Heart right ventricle (tissue), 16 donors: ENCODE measurements at regions not wholly inside any gene's neighbourhood (a gene's known extent, or its start where the extent isn't known, plus 50 kb on each side); places are given as distances from the start of the nearest gene placed in this dataset.

ENCODE experiments used
- ATAC-seq, 8 donors: fragments of 200-7000 bp; cut with Tn5 transposase; one replicate each; pipeline ENCODE4 v1.9.1; 2020; ENCODE audit warnings: mild to moderate bottlenecking in 8 of 8, moderate library complexity in 8 of 8, moderate number of reproducible peaks in 1 of 8
- DNase-seq, 2 donors: peaks; one replicate each; pipeline ENCODE4 v3.0.0-alpha.2; 2020
- H3K27ac ChIP-seq, 10 donors: fragments of 200-600 bp; sonication (generic) in 2 of 10; one replicate each; pipeline versions ENCODE4 v1.5.0 to v1.8.0; 2020 to 2022; ENCODE audit warnings: mild to moderate bottlenecking in 3 of 10
- H3K27me3 ChIP-seq, 7 donors: fragments of 200-600 bp; one replicate each; pipeline ENCODE4 v1.8.0; 2021 to 2022; ENCODE audit warnings: mild to moderate bottlenecking in 2 of 7
- H3K36me3 ChIP-seq, 9 donors: fragments of 200-600 bp; sonication (generic) in 1 of 9; one replicate each; pipeline versions ENCODE4 v1.5.0 to v1.8.0; 2020 to 2022; ENCODE audit warnings: mild to moderate bottlenecking in 2 of 9
- H3K4me1 ChIP-seq, 9 donors: fragments of 200-600 bp; sonication (generic) in 1 of 9; one replicate each; pipeline versions ENCODE4 v1.5.0 to v1.8.0; 2020 to 2022; ENCODE audit warnings: mild to moderate bottlenecking in 4 of 9
- H3K4me3 ChIP-seq, 10 donors: fragments of 200-600 bp; sonication (generic) in 2 of 10; one replicate each; pipeline versions ENCODE4 v1.5.0 to v1.8.0; 2020 to 2022; ENCODE audit warnings: mild to moderate bottlenecking in 7 of 10, moderate library complexity in 2 of 10
- H3K9me3 ChIP-seq, 11 donors: fragments of 200-600 bp in 10 of 11; sonication (generic) in 2 of 11; one replicate each; pipeline versions ENCODE4 v1.5.0 to v1.8.0; 2013 to 2022; ENCODE audit warnings: mild to moderate bottlenecking in 2 of 11, control low read depth in 1 of 11, moderate library complexity in 1 of 11
- CTCF ChIP-seq, 9 donors: fragments of 200-600 bp; sonication (generic) in 2 of 9; IDR thresholded peaks; one replicate each; pipeline versions ENCODE4 v1.5.0 to v1.8.0; 2021 to 2022; ENCODE audit warnings: antibody characterized with exemption in 9 of 9, mild to moderate bottlenecking in 5 of 9, moderate library complexity in 1 of 9
- WGBS, 2 donors: extraction: QIAGEN DNeasy Blood & Tissue Kit; methylation state at CpG; one replicate each; pipeline ENCODE4 v1.1.7; 2013; ENCODE audit warnings: inconsistent platforms in 1 of 2; 5-methylcytosine and 5-hydroxymethylcytosine counted together
- intact Hi-C, 10 donors: fragments of 100-400 bp; cut with DNase I; formaldehyde crosslinking; loops; one replicate each; pipeline versions ENCODE4 v1.11.1 to v1.14.2; 2022
- donor health status: Arrhythmogenic right ventricular cardiomyopathy.
- donor health status: ischemic (EF 13 %, LVEDD 7.1; RV severe dilation, severe dysfunction).
- donor health status: healthy with polysubstance abuse.
- donor health status: DM: no; HTN: yes; CAD: no.
- donor health status: DM: no; HTN: no; CAD: no.
- donor health status: ischemic (EF 25% LVEDD 6.9; RV normal size, moderate dysfunction).
- donor health status: ischemic (EF 25% LVEDD 5.7; RV mildly dilated, moderate dysfunction).
- donor health status: healthy.
- donor health status: DM: yes; HTN: yes; CAD: no.
- donor health status: Ischemic cardiomyopathy.
- donor health status: ischemic (EF 35%, LVEDD 5.7; RV mildly dilated, moderate dysfunction).
- donor health status: nonischemic (EF 11% LVEDD 7.7; RV severe dilation, severe dysfunction).
- donor health status: DM: yes; HTN: yes; CAD: no.
- donor health status: PGD.
- donor health status: ischemic (EF 29% LVEDD 5.4; RV normal size, mild dysfunction).
- donor health status: nonischemic (EF 23%, LVEDD 6.1; RV moderate dilation, normal function).

GRCh38 chr11:44426958-44427357, 117.0 kb upstream of the ALX4 start:
- intact Hi-C loops: no loop called here
- H3K9me3 ChIP-seq: no peaks in the 10 kb centered on the region
- DNase-seq: no peak
- TF ChIP-seq CTCF (IDR thresholded peaks at IDR 0.05): no peak
- no peak overlapping the region for H3K4me3 ChIP-seq
- no peaks in the 10 kb centered on the region for H3K36me3 ChIP-seq
- 93 to 96% methylated on average over 11 of the region's 11 CpGs for WGBS, 2 donors
- no peak for ATAC-seq
- no peaks in the 10 kb centered on the region for H3K4me1 ChIP-seq
- peaks cover 0 to 8% (median 0%) of the 10 kb centered on the region in 7 donors for H3K27me3 ChIP-seq
- no peak overlapping the region for H3K27ac ChIP-seq

GRCh38 chr11:44427432-44427831, 117.5 kb upstream of the ALX4 start:
- Histone ChIP-seq H3K27ac (no peak overlapping the region), H3K27me3 (peaks cover 0 to 8% (median 0%) of the 10 kb centered on the region in 7 donors), H3K4me1 (no peaks in the 10 kb centered on the region), H3K36me3 (no peaks in the 10 kb centered on the region), H3K9me3 (peaks cover 0 to 1% (median 0%) of the 10 kb centered on the region in 11 donors), H3K4me3 (no peak overlapping the region)
- WGBS, 2 donors: 50 to 62% methylated on average over 8 of the region's 8 CpGs
- intact Hi-C loops: no loop called here
- ATAC-seq (no peak), DNase-seq (no peak)
- peak in 7 of 9 donors; percentile 10 to 46 (median 26) for TF ChIP-seq CTCF (IDR thresholded peaks at IDR 0.05)

GRCh38 chr11:44430140-44430539, 120.2 kb upstream of the ALX4 start:
- ATAC-seq: no peak
- intact Hi-C loops: loop anchor here in 1 of 10 donors (10.0 kb wide), 1 partner anchor 105 kb away; no protein-coding TSS in a partner anchor

DNA sequence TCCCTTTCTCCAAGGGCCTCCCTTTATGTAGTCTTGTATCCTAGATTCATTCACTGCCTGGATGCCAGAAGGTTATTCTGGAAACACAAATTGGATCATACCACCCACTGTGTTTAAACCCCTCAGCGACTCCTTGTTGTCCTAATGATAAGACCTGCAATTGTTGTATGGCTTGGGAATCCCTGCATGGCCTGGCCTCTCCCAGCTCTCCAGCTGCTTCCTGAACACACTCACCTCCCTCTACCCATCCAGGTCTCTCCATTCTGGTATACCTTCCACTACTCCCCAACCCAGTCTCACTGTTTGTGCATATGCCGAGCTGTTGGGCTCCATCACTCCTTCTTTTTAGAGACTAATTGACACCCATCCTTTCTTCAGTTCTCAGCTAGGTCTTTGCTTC, 124.3 kb upstream of the ALX4 start:
- peaks cover 0 to 11% (median 0%) of the 10 kb centered on the region in 7 donors for H3K27me3 ChIP-seq
- H3K4me3 ChIP-seq: no peak overlapping the region
- WGBS, 2 donors: 69 to 71% methylated on average over 2 of the region's 2 CpGs
- peaks cover 0 to 3% (median 0%) of the 10 kb centered on the region in 11 donors for H3K9me3 ChIP-seq
- peaks cover 0 to 22% (median 8%) of the 10 kb centered on the region in 9 donors for H3K4me1 ChIP-seq
- TF ChIP-seq CTCF (IDR thresholded peaks at IDR 0.05): no peak
- no peak for DNase-seq
- no peaks in the 10 kb centered on the region for H3K36me3 ChIP-seq
- no peak for ATAC-seq
- intact Hi-C loops: loop anchor here in 1 of 10 donors (10.0 kb wide), 1 partner anchor 101 kb away; no protein-coding TSS in a partner anchor
- H3K27ac ChIP-seq: no peak overlapping the region

More at GRCh38 chr11:44430140-44430539, 120.2 kb upstream of the ALX4 start:
- no peak for TF ChIP-seq CTCF (IDR thresholded peaks at IDR 0.05)
- Histone ChIP-seq H3K9me3 (peaks cover 0 to 3% (median 0%) of the 10 kb centered on the region in 11 donors), H3K4me3 (no peak overlapping the region), H3K27ac (no peak overlapping the region), H3K4me1 (no peaks in the 10 kb centered on the region), H3K27me3 (peaks cover 0 to 11% (median 0%) of the 10 kb centered on the region in 7 donors), H3K36me3 (no peaks in the 10 kb centered on the region)
- no peak for DNase-seq
- WGBS, 2 donors: 50 to 53% methylated on average over 3 of the region's 3 CpGs
